ENCODE measurements at regions not wholly inside any gene's neighbourhood (a gene's known extent, or its start where the extent isn't known, plus 50 kb on each side); places are given as distances from the start of the nearest gene placed in this dataset.

DNA sequence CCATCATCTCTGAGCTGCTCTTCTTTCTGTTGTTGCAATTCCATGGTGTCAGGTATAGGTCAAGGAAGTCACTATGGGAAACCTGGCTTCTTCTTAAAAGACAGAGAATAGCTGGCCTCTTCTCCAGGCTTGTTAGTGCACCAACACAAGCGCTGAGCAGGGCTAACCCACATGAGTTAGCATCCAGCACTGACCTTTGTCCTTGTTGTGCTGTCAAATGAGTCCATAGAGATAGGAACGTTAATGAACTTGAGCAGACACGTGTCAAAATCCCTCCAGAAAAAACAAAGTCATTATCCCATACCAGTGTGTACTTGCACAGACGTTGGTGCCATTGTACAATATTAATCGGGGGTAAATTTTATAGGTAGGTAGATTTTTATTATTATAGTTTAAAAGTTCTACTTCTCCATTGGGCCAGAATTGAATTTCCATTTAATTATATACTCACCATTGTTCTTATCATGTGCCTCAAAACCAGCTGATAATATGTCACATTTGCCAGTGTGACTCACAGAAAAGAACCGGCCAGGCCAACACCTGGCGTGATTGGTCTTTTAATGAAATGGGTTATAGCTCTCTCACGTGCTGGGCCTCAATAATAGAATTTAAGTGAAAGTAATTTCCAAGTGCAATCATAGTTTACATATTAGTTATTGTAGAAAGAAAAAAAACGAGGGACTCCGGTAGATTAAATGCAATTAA is 468.8 kb upstream of the MGMT start:
- no peak for DNase-seq

DNA sequence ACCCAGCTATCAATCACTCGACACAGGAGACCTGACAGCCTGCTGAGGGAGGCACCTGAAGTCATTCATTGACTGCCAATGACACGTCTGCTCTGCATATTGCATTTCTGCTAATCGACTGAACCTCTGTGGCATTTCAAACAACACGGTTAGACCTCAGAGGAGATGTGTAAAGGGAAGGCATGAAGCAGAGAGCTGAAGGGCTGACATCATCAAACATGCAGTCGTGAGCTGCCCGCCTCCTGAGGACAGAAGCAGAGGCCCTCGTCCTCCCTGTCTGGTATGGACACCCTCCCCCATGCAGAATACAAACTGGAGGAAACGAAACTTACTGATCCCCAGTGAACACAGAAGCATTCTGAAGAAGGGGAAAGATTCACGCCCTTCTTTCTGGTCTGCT is 462.6 kb upstream of the MGMT start:
- no peak for DNase-seq

DNA sequence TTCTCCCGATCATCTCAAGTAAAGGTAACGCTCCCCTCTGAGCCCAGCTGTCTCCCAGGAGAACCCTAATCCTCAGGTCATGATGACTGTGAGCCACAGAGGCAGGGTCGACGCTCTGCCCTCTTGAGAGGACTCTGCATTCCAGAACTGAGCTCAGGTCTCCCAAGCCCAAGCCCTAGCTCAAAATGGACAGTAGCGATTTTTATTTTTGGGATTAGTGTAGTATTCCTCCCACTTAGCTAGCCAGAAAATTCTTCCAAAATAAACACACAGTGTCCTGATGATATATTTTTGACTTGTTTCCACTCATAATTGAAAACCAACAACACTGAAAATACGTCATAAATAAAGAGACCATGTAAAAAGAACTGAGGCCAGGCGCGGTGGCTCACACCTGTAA is 462.0 kb upstream of the MGMT start:
- no peak for DNase-seq

DNA sequence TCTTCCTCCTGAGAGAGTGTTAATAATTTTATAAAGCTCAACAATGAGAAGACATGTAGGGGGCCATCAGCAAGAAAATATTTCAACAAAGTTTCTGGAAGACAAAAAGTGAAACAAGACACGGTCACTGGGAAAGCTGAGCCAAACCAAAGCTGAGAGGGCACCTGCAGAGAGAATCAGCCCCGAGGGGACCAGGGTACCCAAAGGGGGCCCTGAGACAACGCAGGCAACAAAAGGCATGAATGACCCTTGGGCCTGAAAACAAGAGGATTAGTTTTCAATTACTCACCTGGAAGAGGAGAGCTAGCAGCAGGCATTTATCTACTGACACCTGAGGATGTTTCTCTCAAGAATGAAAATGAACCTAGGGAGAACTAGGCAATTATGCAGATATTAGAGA is 461.2 kb upstream of the MGMT start:
- no peak for DNase-seq

DNA sequence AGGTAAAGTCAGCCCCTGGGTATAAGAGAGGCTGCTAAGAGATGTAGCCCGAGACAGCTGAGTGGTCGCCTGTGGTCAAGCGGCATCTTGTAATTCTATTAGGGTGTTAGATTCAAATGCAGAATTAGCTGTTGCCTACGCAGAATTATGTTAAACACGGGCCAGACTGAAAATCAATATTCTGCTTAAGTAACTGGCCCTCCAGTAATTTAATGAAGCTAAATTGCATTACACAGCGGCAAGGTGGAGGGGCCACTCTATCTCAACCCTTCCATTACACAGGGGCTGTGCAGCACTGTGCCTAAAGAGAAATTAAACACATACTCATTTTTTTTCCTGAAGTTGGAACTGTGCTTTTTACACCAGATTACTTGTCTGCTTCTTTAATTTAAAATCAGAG is 448.5 kb upstream of the MGMT start:
- DNase-seq: no peak

DNA sequence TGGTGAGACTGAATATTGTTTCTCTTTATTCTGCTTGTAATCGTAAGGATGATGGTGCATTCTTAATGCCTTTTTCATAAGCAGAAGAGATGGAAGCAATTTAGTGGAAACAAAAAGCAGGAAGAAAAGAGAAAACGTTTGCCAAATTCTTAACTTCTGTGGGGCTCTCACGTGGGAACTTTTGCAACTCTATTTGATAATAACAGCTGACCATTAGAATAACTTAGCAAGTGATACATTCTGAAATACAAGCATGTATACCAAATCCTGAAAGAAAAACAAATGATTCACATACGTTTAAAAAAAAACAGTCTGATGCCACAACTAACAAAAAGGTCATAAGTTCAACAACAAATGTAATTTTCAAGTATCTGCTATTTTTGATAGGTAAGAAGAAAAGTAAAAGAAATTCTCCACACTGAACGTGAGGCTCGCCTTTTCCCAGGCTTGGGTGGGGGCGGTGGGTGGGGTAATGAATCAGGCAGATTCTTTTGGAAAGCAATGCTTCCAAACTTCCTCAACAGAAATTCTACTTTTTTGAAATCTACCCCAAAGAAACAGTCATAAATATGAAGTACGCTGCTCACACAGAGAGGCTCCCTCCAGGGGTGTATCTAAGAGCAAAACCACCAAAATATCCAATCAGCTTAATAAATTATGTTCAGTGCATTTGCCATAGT is 446.2 kb upstream of the MGMT start:
- no peak for DNase-seq

DNA sequence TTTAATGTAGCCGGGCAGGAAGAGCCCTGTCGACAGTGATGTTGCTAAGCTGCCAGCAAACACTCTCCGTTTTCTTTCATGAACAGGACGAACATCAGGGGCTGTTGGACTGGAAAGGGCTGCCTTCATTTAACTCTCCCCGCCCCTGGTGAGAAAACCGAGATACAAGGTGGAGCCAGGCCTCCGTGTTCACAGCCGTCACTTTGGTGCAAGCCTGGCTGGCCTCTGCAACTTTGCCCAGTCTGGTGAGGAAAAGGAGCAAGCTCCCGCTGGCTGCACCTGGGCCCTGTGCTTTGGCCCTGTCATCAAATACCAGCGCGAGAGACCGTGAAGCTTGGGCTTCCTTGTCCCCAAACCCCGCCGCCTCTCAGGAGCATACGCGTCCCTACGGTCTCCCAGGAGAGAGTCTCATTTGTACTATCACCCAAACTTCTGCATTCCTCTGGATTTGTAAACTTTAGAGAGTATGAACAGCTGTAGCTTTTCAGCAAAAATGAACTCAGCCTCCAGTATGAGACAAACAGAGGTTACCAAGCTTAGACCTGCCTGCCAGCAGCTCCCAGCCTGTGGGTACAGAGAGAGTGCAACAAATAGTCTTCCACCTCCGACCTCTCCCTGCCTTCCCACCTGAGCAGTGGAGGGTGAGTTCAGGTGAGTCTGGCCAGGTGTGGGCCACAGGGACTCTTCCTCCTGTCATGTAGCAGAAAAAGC is 445.3 kb upstream of the MGMT start:
- no peak for DNase-seq

DNA sequence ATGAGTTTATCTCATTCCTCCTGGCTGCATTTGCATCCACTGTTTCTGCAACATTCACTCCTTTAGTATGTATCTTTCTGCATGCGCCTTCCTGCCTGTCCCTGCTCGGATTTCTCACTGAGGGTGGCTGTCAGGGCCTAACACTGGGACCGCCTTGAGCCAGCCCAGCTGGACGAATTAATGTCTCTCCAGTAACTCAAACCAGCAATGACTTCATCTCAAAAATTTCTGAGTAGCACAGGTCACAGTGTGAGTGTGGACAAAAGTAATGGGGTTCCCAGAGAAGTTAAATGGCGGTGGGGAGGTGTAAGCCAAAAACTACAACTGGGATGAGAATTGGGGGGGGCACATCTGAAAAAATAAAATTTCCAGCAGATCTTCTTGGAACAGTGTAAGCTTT is 444.0 kb upstream of the MGMT start:
- no peak for DNase-seq

DNA sequence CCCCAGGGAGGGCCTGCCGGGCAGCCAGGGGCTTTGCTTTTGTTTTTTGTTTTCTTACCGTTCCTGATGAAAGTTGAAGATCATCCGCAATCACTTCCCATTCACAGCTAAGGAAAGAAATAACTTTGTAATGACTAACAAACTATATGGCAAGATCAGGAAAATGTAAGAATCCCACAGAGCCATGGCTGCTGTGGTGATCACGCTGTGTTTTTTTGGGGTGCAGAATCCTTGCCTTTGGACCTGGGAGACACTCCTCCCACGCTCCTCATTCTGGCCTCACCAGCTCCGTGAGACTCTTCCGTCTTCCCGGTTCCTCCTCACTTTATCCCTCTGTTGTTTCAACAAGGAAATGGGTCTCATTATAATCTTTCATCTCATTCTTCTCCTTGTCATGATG is 443.0 kb upstream of the MGMT start:
- no peak for DNase-seq

DNA sequence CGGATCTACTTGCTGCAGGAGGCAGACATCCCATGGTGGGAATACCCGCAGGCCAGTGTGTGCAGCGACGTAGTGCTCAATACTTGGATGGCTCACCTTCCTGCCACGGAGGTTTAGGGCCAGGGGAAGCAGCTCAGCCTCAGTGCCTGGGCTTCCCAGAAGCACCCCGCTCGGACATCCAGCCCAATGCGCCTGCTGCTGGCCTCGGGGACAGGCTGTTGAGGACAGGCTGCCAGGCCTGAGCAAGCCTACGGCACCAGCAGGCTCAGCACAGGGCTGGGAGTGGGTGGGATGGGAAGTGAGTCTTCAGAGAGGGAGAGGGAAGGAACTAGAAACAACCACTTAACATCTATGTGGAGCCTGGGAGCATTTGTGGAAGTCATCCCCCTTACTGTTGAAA is 441.3 kb upstream of the MGMT start:
- no peak for DNase-seq

DNA sequence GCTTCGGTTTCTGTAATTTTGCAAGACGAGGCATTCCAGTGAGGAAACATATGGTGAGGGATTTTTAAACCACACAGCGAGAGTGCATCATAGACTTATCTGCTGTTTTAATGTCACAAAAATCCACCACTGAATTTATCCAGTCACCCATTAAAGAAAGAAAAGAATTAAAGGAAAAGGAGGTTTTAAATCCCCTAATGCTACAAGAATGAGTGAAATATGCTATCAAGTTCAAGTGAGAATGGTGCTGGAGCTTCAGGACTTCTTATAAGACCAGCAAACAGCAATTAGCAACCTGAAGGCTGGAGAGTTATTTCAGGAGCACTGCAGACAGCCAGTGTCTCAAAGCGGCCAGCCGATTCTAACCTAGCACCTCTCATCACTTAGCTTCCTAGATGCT is 439.1 kb upstream of the MGMT start:
- DNase-seq: no peak

DNA sequence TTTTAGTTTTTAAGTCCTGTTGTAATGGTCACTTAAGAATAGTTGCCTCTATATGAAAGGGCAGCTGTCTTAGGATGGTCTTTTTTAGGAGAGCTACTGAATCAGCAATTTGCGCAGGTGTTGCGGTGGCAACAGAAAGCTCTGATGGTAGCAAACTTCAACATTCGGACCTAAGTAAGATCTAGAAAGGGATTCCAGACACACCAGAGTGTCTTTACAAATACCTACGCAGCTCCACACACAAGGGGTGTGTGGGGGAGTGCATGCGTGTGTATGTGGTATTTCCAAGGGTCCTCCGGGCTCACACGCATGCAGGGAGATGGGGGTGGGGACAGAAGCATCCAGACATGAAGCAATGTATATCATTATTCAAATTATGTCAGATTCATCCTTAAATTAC is 438.6 kb upstream of the MGMT start:
- DNase-seq: no peak

DNA sequence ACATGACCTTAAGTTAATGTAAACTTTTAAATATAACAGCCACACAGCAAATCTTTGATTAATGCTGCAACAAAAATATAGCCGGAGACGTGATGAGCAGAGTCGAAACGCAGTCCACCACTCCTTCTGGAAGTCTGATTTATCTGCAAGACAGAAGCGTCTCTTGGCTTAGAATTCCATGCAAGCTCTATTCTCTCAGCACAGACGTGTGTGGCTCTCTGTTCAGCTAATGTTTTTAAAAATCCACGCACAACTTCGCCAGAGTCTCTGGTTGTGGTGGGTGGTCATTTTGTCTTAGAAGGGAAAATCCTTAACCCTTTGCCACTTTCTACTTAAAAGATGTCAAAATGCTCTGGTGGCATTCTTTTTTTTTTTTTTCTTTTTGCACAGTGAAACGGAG is 438.0 kb upstream of the MGMT start:
- DNase-seq: no peak

DNA sequence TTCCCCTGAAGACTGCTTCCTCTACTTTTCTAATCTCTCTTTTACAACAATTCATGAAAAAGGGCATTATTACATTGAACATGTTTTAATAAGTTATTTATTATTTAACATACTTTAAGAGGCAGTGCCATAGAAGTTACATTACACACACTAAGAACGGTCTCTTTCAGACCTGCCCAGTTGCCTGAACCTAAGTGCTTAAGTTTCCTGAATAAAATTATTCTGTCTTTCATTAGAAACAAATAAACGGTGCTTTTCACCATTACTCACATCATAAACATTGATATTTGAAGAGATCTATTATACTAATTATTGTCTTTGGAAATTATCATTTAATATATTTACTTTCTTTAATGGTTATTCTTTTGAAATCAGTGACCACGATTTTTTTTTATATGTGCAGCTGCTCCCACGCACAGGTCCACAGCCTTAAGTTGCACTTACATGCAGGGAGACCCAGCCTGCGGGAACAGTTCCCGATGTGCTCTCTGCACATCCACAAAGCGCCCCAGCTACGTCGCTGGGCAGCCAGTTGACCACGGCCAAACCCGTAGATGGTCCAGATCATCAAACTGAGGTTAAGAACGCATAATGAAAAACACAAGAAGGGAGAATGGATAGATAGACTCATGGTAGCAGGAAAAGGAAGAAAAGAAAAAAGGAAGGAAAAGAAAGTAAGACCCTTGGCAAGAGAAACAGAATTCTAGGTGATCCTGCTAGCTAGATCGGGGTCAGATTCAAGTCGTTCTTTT is 437.0 kb upstream of the MGMT start:
- no peak for DNase-seq

DNA sequence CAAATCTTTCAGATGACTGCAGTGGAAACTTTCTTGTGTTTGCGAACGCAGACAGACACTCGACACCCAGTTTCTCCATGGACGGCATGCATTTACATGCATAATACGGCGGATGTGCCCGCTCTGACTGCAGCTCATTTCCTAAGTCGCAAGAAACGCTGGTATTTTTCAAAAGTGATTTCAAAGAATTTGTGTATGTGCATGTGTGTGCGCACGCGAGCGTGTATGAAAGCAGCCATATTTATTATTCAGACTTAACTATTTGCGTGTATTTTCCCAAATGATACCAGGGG is 436.5 kb upstream of the MGMT start:
- DNase-seq: no peak

DNA sequence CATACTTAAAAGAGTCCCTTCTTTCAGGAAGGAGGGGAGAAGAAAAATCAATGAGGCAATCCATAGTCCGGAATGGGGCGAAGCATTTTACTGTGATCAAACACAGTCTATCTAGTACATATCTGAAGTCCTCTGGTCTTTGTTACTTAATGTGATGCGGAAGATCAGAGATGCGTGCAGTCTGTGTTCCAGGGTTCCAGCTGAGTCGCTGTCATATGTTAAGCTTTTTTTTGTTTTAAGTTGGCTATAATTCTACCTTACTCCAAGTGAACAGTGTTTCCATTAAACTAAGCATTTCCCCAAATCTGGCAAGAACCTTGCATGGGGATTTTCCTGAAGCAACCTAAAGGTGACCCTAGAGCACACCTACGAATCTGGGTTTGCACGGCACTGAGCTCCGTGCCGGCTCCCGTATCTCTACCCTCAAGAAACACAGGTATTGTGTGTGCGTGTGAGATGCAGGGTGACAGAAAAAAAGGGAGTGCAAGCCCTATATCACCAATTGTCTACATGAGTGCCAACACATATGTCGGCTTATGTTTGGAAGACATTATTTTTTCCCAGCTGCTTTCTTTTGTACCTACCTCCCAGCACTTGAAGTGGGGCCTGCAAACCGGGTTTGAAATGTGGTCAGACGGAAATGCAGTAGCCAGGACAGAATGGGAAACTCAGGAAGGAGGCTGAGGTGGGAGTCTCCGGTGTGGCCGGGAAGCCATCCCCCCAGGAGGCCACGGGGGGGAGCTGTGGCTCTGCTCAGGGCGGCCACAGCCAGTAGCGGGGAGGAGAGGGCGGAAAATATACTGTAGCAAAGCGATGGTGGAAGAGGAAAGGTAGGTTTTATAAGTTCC is 435.8 kb upstream of the MGMT start:
- DNase-seq: no peak

DNA sequence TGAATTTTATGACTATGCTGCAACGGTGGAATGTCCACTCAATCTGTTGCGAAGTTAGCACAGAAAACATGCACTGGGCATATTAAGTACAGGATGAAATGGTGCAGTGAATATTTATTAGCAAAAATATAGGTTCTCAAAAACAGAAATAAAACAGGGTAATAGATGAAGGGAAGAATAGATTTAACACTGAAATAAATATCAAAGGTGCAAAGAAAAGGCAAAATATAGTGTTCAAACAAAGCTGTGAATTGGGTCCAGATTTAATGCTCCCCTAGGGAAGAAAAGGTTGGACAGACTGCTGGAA is 435.2 kb upstream of the MGMT start:
- DNase-seq: no peak

DNA sequence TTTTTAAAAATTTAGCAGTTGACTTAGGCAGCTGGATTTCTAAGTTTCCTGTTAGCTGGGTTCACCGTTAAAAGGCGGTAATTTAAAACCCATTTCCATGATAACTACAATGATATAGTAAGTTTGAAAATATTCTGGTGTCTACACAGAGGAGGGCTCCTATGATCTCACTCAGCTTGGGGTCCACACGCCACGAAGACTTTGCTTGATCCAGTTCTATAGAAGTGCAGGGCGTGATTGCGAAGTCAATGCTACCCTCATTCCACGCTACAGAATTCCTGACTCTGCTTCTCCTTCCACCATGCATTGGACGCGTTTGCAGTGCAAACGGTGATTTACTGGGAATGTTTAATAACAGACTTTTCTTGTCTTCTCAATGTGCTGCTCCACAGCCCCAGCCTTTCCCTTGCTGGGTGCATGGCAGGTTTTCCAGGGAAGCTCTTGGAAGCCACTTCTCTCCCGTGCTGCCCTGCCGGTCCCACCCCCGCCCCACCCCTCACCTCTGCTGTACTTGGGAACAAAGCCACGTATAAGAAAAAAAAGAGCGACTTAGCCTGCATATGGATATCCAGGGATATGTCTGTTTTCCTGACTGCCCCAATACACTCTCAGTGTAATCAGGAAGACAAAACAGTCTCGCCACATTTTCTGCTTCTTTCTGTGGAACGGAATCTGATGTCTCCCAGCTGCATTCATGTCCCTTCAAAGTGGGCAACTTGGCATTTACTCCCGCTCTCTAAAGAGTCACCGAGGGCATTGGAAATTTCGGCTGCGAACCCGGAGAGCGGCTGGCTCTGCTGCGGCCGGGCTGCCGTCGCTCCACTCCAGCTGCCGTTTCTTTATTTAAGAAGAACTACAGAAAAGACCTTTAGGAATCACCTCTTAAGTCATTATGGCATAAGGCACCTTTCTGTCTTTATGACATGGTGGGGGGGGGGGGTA is 434.4 kb upstream of the MGMT start:
- no peak for DNase-seq

DNA sequence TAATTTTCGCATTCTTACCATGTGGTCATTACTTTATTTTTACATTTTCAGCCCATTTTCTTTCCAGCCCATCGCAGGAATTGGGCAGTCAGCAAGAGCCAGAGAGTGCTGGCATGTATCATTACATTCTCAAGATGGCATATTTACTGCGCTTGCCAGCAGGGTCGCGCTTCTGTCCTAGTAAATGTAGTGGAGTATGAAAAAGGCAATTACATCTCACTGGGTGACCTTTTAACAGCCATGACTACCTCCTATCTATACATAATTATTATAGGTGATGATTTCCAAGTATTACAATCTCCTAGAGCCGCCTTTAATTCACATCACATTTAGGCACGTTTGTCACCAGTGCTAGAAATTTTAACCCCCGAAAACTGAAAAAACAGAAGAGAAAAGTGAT is 433.7 kb upstream of the MGMT start:
- no peak for DNase-seq

DNA sequence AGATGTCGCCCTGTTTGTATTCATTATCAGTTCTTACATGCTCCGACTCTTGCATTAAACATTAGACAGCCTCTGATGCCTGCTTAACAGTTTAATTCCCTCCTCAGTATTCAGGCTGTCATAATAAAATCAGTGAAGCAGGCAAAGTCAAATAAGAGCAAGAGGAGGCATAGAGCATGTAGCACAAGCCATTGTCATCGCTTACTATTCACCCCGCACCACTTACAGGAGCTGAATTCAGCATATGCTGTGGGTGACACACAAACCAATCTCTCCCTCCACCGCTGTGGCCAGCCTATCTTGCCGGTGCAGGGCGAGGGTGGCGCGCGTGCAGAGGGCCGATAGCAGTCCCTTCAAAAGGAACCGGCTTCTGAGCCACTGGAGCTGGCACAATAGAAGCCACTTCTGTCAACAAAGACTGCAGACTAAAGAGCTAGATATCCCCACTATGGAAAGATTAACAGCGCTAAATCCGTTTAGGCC is 433.2 kb upstream of the MGMT start:
- no peak for DNase-seq

DNA sequence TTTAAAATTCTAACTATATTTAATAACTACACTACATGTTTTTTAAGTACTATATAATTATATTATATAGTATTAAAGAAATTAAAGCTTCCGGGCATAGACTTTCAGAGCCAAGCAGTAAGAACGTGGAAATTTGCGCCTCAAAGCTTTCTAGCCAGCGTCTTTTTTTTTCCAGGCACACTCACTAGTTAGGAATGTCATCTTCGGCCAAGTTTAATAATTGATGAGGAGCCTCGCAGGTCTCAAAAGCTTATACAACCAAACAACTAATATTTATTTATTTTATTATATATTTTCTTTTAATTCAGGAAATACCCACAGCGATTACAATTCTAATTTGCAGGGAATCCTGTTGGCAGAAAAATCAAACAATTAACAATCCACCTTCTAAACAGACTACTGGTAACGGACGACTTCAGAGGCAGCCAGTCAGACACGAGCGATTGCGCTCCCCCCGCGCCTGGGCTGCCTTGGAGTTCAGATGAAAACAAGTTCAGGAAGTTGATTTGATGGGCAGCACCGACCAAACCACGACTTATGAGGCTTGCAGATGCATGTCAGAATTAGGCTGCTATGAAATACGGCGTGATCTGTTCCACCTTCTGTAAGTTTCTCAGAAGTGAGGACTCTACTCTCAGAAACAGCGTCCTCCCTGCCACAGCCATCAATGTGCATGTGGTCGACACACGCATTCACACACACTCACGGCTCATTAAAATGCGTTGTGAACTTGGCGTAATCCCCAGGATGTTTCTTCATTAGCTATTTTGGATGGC is 431.8 kb upstream of the MGMT start:
- DNase-seq: no peak
